ENCODE measurements at regions not wholly inside any gene's neighbourhood (a gene's known extent, or its start where the extent isn't known, plus 50 kb on each side); places are given as distances from the start of the nearest gene placed in this dataset.
"Not testable (repeated sequence)": the region's sequence is repeated elsewhere in the genome, so short reads cannot be mapped to it uniquely, and the experiment has no call there.

DNA sequence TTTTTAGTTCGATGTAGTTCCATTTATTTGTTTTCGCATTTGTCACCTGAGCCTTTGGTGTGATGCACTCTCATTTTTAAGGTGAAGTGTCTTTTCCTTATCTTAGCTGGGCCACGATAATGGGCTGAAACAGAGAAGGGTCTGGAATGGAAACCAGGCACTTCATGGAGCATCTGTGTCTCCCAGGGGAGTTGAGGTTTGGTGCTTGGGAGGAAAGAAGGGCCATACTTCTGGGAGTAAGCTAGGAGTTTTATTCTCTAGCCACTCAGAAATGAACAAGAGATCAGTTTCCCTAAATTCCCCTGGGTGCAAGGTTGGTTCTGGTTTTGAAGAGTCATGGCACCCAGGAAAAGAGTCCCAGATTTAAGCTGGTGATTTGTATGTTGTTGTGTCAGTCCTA, 179.4 kb upstream of the CXCR4 start:
- Histone ChIP-seq H3K4me1 (ENCODE audit: insufficient read depth, low read length) (no peaks in the 10 kb centered on the region), H3K36me3 (ENCODE audit: insufficient read depth, low read length) (no peaks in the 10 kb centered on the region), H3K9ac (ENCODE audit: low read length) (no peak overlapping the region), H3K27me3 (ENCODE audit: control insufficient read depth in 1 of 2, insufficient read depth in 2 of 2, low read length in 2 of 2) (no peaks in the 10 kb centered on the region), H3K27ac (ENCODE audit: low read depth, low read length) (no peak overlapping the region), H3K4me3 (ENCODE audit: low read depth in 1 of 2, low read length in 2 of 2) (no peak overlapping the region), H3K9me3 (ENCODE audit: low read length) (no peaks in the 10 kb centered on the region)

DNA sequence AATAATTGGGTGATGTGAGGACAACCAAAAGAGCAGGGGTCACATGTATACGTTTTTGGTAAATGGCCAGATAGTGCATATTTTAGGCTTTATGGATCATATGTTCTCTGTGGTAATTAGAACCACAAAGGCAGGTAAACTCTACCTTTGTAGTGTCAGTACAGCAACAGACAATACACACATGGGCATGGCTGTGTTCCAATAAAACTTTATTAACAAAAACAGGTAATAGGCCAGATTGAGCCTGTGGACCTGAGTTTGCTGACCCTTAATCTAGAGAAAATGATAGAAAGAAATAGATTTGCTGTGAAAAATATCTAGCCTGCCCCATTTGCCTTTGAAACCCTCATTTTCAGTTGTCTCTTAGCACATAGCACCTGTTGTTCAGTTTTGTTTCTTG, 177.2 kb upstream of the CXCR4 start:
- H3K4me3 ChIP-seq (ENCODE audit: low read depth in 1 of 2, low read length in 2 of 2): no peak overlapping the region
- H3K9ac ChIP-seq (ENCODE audit: low read length): no peak overlapping the region
- H3K36me3 ChIP-seq (ENCODE audit: insufficient read depth, low read length): no peaks in the 10 kb centered on the region
- H3K27ac ChIP-seq (ENCODE audit: low read depth, low read length): no peak overlapping the region
- no peaks in the 10 kb centered on the region for H3K4me1 ChIP-seq (ENCODE audit: insufficient read depth, low read length)
- no peaks in the 10 kb centered on the region for H3K9me3 ChIP-seq (ENCODE audit: low read length)
- no peaks in the 10 kb centered on the region for H3K27me3 ChIP-seq (ENCODE audit: control insufficient read depth in 1 of 2, insufficient read depth in 2 of 2, low read length in 2 of 2)

DNA sequence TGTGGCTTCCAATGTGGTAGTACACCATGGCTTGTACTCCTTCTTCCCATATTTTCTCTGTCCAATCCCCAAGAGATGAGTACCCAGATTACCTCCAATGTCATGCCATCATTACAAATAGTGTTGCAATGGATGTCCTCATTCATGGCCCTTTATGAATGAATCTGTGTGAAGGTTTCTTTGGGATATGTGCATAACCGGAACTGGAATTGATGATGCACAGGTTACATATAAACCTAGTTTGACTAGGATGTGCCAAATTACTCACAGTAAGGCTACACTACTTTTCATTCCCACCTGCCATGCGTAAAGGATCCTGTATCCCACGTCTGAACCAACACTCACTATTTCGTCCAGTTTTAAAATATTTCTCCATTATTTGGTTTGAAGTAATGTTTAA, 173.9 kb upstream of the CXCR4 start:
- no peaks in the 10 kb centered on the region for H3K36me3 ChIP-seq (ENCODE audit: insufficient read depth, low read length)
- H3K4me3 ChIP-seq (ENCODE audit: low read depth in 1 of 2, low read length in 2 of 2): no peak overlapping the region
- H3K9ac ChIP-seq (ENCODE audit: low read length): no peak overlapping the region
- H3K9me3 ChIP-seq (ENCODE audit: low read length): no peaks in the 10 kb centered on the region
- H3K4me1 ChIP-seq (ENCODE audit: insufficient read depth, low read length): no peaks in the 10 kb centered on the region
- H3K27ac ChIP-seq (ENCODE audit: low read depth, low read length): no peak overlapping the region
- H3K27me3 ChIP-seq (ENCODE audit: control insufficient read depth in 1 of 2, insufficient read depth in 2 of 2, low read length in 2 of 2): no peaks in the 10 kb centered on the region

- H3K9me3 ChIP-seq (ENCODE audit: low read length): no peaks in the 10 kb centered on the region
- no peaks in the 10 kb centered on the region for H3K27me3 ChIP-seq (ENCODE audit: control insufficient read depth in 1 of 2, insufficient read depth in 2 of 2, low read length in 2 of 2)
- H3K27ac ChIP-seq (ENCODE audit: low read depth, low read length): no peak overlapping the region
- no peak overlapping the region for H3K4me3 ChIP-seq (ENCODE audit: low read depth in 1 of 2, low read length in 2 of 2)
- H3K4me1 ChIP-seq (ENCODE audit: insufficient read depth, low read length): no peaks in the 10 kb centered on the region
- H3K9ac ChIP-seq (ENCODE audit: low read length): no peak overlapping the region
- H3K36me3 ChIP-seq (ENCODE audit: insufficient read depth, low read length): no peaks in the 10 kb centered on the region
Observed at GRCh38 chr2:136290326-136290725, 172.4 kb upstream of the CXCR4 start.

DNA sequence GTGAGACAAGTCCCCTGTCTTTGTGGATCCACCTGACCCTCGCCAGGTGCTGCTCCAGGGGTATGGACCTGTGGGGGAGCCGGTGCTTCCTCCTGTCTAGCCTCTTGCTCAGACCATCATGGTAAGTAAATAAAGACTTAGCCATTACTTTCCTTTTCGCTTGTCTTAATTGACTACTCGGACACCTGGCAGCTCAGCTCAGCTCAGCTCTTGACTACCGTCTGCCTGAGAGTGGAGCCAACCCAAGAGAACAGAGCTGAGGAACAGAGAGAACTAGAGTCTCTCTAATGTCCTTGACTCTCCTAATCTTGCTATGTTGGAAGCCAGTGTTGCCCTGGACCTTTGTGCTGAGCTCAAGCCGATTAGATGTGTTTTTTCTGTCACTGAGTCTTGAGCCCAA, 170.3 kb upstream of the CXCR4 start:
- H3K4me3 ChIP-seq (ENCODE audit: low read depth in 1 of 2, low read length in 2 of 2): no peak overlapping the region
- H3K9ac ChIP-seq (ENCODE audit: low read length): no peak overlapping the region
- no peaks in the 10 kb centered on the region for H3K27me3 ChIP-seq (ENCODE audit: control insufficient read depth in 1 of 2, insufficient read depth in 2 of 2, low read length in 2 of 2)
- H3K27ac ChIP-seq (ENCODE audit: low read depth, low read length): no peak overlapping the region
- no peaks in the 10 kb centered on the region for H3K36me3 ChIP-seq (ENCODE audit: insufficient read depth, low read length)
- no peaks in the 10 kb centered on the region for H3K4me1 ChIP-seq (ENCODE audit: insufficient read depth, low read length)
- no peaks in the 10 kb centered on the region for H3K9me3 ChIP-seq (ENCODE audit: low read length)

GRCh38 chr2:136286423-136286822, 168.5 kb upstream of the CXCR4 start:
- H3K9ac ChIP-seq (ENCODE audit: low read length): no peak overlapping the region
- no peak overlapping the region for H3K27ac ChIP-seq (ENCODE audit: low read depth, low read length)
- no peaks in the 10 kb centered on the region for H3K4me1 ChIP-seq (ENCODE audit: insufficient read depth, low read length)
- H3K4me3 ChIP-seq (ENCODE audit: low read depth in 1 of 2, low read length in 2 of 2): no peak overlapping the region
- H3K36me3 ChIP-seq (ENCODE audit: insufficient read depth, low read length): no peaks in the 10 kb centered on the region
- no peaks in the 10 kb centered on the region for H3K27me3 ChIP-seq (ENCODE audit: control insufficient read depth in 1 of 2, insufficient read depth in 2 of 2, low read length in 2 of 2)
- no peaks in the 10 kb centered on the region for H3K9me3 ChIP-seq (ENCODE audit: low read length)

DNA sequence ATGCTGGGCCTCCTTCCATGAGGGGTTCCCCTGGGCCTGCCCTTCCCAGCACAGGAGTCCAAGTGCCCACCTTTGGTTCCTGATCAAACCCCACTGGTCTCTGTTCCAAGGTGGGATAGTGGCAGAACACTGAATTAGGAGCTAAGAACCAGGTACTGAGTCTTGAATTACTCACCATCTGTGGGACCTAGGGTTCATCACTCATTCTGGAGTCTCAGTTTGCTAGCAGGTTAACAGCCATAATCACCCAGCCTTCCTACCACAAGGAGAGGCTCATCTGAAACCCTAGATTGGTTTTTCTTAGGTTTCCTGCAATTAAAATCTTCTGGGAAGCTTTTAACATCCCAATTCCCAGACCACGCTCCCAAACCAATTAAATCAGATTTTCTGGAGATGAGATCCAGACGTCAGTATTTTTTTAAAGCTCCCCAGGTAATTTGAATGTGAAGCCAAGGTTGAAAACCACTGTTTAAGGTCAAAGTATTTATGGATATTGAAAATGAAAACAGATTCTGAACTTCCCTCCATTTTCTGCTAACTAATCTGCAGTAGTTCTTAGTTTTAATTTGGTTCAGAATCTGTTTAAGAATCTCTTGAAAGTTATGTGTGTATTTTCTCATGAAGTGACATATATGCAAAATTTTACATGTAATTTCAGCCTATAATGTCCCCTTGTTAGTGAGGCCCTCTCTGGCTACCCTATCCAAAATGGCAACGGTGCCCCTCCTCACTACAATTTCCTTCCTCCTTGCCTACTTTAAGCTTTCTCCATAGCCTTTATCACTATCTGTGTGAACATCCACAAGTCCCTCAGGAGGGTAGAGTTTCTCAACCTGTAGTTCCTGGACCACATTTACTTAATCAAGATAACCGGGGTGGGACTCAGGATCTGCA, 166.5 kb upstream of the CXCR4 start:
- Histone ChIP-seq H3K27me3 (ENCODE audit: control insufficient read depth in 1 of 2, insufficient read depth in 2 of 2, low read length in 2 of 2) (no peaks in the 10 kb centered on the region), H3K27ac (ENCODE audit: low read depth, low read length) (no peak overlapping the region), H3K36me3 (ENCODE audit: insufficient read depth, low read length) (no peaks in the 10 kb centered on the region), H3K9me3 (ENCODE audit: low read length) (no peaks in the 10 kb centered on the region), H3K9ac (ENCODE audit: low read length) (no peak overlapping the region), H3K4me1 (ENCODE audit: insufficient read depth, low read length) (no peaks in the 10 kb centered on the region), H3K4me3 (ENCODE audit: low read depth in 1 of 2, low read length in 2 of 2) (no peak overlapping the region)

GRCh38 chr2:136282251-136282650, 164.3 kb upstream of the CXCR4 start:
- H3K27me3 ChIP-seq (ENCODE audit: control insufficient read depth in 1 of 2, insufficient read depth in 2 of 2, low read length in 2 of 2): no peaks in the 10 kb centered on the region
- no peaks in the 10 kb centered on the region for H3K4me1 ChIP-seq (ENCODE audit: insufficient read depth, low read length)
- H3K9ac ChIP-seq (ENCODE audit: low read length): no peak overlapping the region
- H3K36me3 ChIP-seq (ENCODE audit: insufficient read depth, low read length): no peaks in the 10 kb centered on the region
- no peaks in the 10 kb centered on the region for H3K9me3 ChIP-seq (ENCODE audit: low read length)
- no peak overlapping the region for H3K4me3 ChIP-seq (ENCODE audit: low read depth in 1 of 2, low read length in 2 of 2)
- no peak overlapping the region for H3K27ac ChIP-seq (ENCODE audit: low read depth, low read length)

DNA sequence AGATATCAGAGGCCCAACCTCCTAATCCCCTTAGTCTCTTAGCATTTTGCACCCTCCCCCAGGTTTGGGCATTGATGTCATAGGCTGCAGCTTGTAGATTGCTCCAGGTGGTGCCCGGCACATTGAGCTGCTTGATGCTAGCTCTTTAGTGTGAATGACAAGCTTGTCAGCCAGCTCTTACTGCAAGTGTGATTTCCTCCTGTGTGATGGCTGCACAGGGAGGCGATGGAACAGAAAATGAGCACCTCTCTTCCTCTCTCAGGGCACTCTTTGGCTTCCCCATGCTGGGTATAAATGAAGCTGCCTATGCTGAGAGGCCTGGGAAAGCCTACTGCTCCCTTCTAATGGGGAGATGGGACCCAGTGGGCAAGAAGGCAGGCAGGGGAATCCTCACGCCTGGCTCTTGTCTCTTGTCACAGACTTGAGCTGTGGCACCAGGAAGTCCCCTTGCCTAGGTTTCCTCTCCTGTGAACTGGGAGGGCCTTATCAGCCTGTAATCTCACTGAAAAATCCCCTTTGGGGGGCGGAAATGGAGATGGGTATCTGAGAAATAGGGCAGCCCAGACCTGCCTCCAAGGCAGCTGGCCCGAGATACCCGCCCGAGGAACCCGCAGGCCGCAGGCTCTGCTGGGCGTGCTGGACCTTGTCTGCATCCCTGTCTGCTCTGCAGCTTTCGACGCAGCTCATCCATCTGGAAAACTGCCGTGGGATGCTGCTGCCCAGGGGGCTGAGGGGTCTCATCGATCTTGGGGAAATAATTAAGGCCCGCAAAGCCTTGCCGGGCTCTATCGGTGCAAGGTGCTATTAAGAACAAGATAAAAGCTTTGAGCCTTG, 163.5 kb upstream of the CXCR4 start:
- Histone ChIP-seq H3K4me1 (ENCODE audit: insufficient read depth, low read length) (no peaks in the 10 kb centered on the region), H3K9ac (ENCODE audit: low read length) (no peak overlapping the region), H3K9me3 (ENCODE audit: low read length) (no peaks in the 10 kb centered on the region), H3K36me3 (ENCODE audit: insufficient read depth, low read length) (no peaks in the 10 kb centered on the region), H3K27ac (ENCODE audit: low read depth, low read length) (no peak overlapping the region), H3K4me3 (ENCODE audit: low read depth in 1 of 2, low read length in 2 of 2) (no peak overlapping the region), H3K27me3 (ENCODE audit: control insufficient read depth in 1 of 2, insufficient read depth in 2 of 2, low read length in 2 of 2) (no peaks in the 10 kb centered on the region)

GRCh38 chr2:136266346-136266745, 148.4 kb upstream of the CXCR4 start:
- H3K4me1 ChIP-seq (ENCODE audit: insufficient read depth, low read length); H3K27me3 ChIP-seq (ENCODE audit: control insufficient read depth in 1 of 2, insufficient read depth in 2 of 2, low read length in 2 of 2); H3K9ac ChIP-seq (ENCODE audit: low read length); H3K4me3 ChIP-seq (ENCODE audit: low read depth in 1 of 2, low read length in 2 of 2); H3K9me3 ChIP-seq (ENCODE audit: low read length); H3K36me3 ChIP-seq (ENCODE audit: insufficient read depth, low read length); H3K27ac ChIP-seq (ENCODE audit: low read depth, low read length): not testable (repeated sequence)

DNA sequence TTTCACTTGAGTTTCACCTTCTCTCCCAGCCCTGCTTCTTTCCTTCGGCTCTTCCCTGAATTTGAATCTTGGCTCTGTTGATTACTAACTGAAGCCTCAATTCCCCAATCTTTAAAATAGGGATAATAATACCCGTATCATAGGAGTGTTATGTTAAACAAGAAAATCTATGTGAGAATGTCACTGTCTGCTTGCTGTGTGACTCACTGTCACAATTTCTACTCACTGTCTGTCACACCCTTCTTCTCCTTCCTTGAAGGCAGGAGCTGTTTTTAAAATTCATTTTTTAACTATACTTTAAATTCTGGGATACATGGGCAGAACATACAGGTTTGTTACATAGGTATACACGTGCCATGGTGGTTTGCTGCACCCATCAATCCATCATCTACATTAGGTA, 141.6 kb upstream of the CXCR4 start:
- H3K27ac ChIP-seq (ENCODE audit: low read depth, low read length): no peak overlapping the region
- no peak overlapping the region for H3K9ac ChIP-seq (ENCODE audit: low read length)
- no peaks in the 10 kb centered on the region for H3K27me3 ChIP-seq (ENCODE audit: control insufficient read depth in 1 of 2, insufficient read depth in 2 of 2, low read length in 2 of 2)
- H3K4me1 ChIP-seq (ENCODE audit: insufficient read depth, low read length): no peaks in the 10 kb centered on the region
- H3K36me3 ChIP-seq (ENCODE audit: insufficient read depth, low read length): no peaks in the 10 kb centered on the region
- H3K9me3 ChIP-seq (ENCODE audit: low read length): no peaks in the 10 kb centered on the region
- no peak overlapping the region for H3K4me3 ChIP-seq (ENCODE audit: low read depth in 1 of 2, low read length in 2 of 2)

Measured in muscle layer of colon (tissue), 2 donors.